Right lobe of liver (tissue), 6 donors: ENCODE measurements at regions not wholly inside any gene's neighbourhood (a gene's known extent, or its start where the extent isn't known, plus 50 kb on each side); places are given as distances from the start of the nearest gene placed in this dataset.
"Not testable (repeated sequence)": the region's sequence is repeated elsewhere in the genome, so short reads cannot be mapped to it uniquely, and the experiment has no call there.

Source experiments
- ATAC-seq, 4 donors: fragments of 200-7000 bp; cut with Tn5 transposase; one replicate each; pipeline ENCODE4 v1.9.1; 2020; ENCODE audit warnings: mild to moderate bottlenecking in 4 of 4, moderate library complexity in 4 of 4
- DNase-seq, 3 donors: peaks; one replicate each; pipeline ENCODE4 v3.0.0-alpha.2; 2020
- H3K27ac ChIP-seq, 3 donors: fragments of 200-600 bp; one replicate each; pipeline ENCODE4 v1.8.0; 2022
- H3K27me3 ChIP-seq, 2 donors: fragments of 200-600 bp; one replicate each; pipeline ENCODE4 v1.8.0; 2022
- H3K36me3 ChIP-seq, 4 donors: fragments of 200-600 bp; sonication (generic) in 1 of 4; one replicate each; pipeline versions ENCODE4 v1.5.1 to v1.8.0; 2017 to 2022; ENCODE audit warnings: control low read depth in 1 of 4
- H3K4me1 ChIP-seq, 4 donors: fragments of 200-600 bp; sonication (generic) in 1 of 4; one replicate each; pipeline versions ENCODE4 v1.5.1 to v1.8.0; 2017 to 2022; ENCODE audit warnings: control low read depth in 1 of 4
- H3K4me3 ChIP-seq, 3 donors: fragments of 200-600 bp; one replicate each; pipeline ENCODE4 v1.8.0; 2022
- H3K9me3 ChIP-seq, 4 donors: fragments of 200-600 bp; sonication (generic) in 1 of 4; one replicate each; pipeline versions ENCODE4 v1.5.1 to v1.8.0; 2017 to 2022; ENCODE audit warnings: control low read depth in 1 of 4
- CTCF ChIP-seq, 4 donors: fragments of 200-600 bp in 3 of 4; fragments of 450-650 bp in 1 of 4; IDR thresholded peaks; one replicate each; pipeline versions ENCODE4 v1.5.1 to v1.8.0; 2016 to 2022; ENCODE audit warnings: antibody characterized with exemption in 4 of 4, mild to moderate bottlenecking in 2 of 4
- POLR2A ChIP-seq: fragments of 450-650 bp; IDR thresholded peaks from one replicate; pipeline ENCODE4 v1.6.1; 2017; ENCODE audit warnings: antibody characterized with exemption, mild to moderate bottlenecking
- WGBS: methylation state at CpG from one replicate; pipeline ENCODE4 v1.1.6; 2018; ENCODE audit warnings: low coverage, low lambda C conversion rate; ENCODE audit not compliant: insufficient coverage; ENCODE audit errors: missing lambda C conversion rate; 5-methylcytosine and 5-hydroxymethylcytosine counted together
- intact Hi-C, 2 donors: fragments of 100-400 bp; cut with DNase I; formaldehyde crosslinking; loops; one replicate each; pipeline versions ENCODE4 v1.11.2 to v1.14.1; 2022
- donor health status: DM: no; HTN: yes; CAD: no.
- donor health status: DM: no; HTN: no; CAD: no.
- donor health status: DM: no; HTN: no; CAD: no.
- donor health status: DM: no; HTN: yes; CAD: no.
- donor health status: DM: no; HTN: yes; CAD: no.

- ATAC-seq (no peak), DNase-seq (no peak)
- intact Hi-C loops = no loop called here
- no peaks in the 10 kb centered on the region for H3K27me3 ChIP-seq
- H3K9me3 ChIP-seq = no peaks in the 10 kb centered on the region
- H3K4me3 ChIP-seq = no peak overlapping the region
- peaks cover 0 to 31% (median 3%) of the 10 kb centered on the region in 4 donors for H3K4me1 ChIP-seq
- no peak for TF ChIP-seq POLR2A
- WGBS = 74% methylated on average over 2 of the region's 2 CpGs
- H3K36me3 ChIP-seq = no peaks in the 10 kb centered on the region
- no peak overlapping the region for H3K27ac ChIP-seq
These were observed 421.8 kb upstream of the SLC35B3 start for GRCh38 chr6:8857160-8857559.

- Histone ChIP-seq H3K4me1 (peaks cover 0 to 29% (median 3%) of the 10 kb centered on the region in 4 donors), H3K36me3 (no peaks in the 10 kb centered on the region), H3K9me3 (no peaks in the 10 kb centered on the region), H3K4me3 (no peak overlapping the region), H3K27me3 (no peaks in the 10 kb centered on the region), H3K27ac (no peak overlapping the region)
- ATAC-seq (no peak), DNase-seq (no peak)
- intact Hi-C loops = no loop called here
- 37% methylated on average over 4 of the region's 4 CpGs for WGBS
- TF ChIP-seq POLR2A = no peak
- TF ChIP-seq CTCF (IDR thresholded peaks at IDR 0.05) = no peak
These were observed 420.1 kb upstream of the SLC35B3 start for GRCh38 chr6:8855411-8855810.

- WGBS = 35% methylated on average over 3 of the region's 3 CpGs
- ATAC-seq (peak; percentile 50 to 84 (median 70)), DNase-seq (no peak)
- Histone ChIP-seq H3K36me3 (no peaks in the 10 kb centered on the region), H3K4me1 (peaks cover 0 to 7% (median 0%) of the 10 kb centered on the region in 4 donors), H3K27ac (no peak overlapping the region), H3K9me3 (no peaks in the 10 kb centered on the region), H3K27me3 (no peaks in the 10 kb centered on the region), H3K4me3 (no peak overlapping the region)
- intact Hi-C loops = no loop called here
- TF ChIP-seq CTCF (IDR thresholded peaks at IDR 0.05) = no peak
- no peak for TF ChIP-seq POLR2A
These were observed 417.0 kb upstream of the SLC35B3 start for GRCh38 chr6:8852332-8852731.

- H3K4me3 ChIP-seq, ATAC-seq, H3K27me3 ChIP-seq, H3K4me1 ChIP-seq, H3K36me3 ChIP-seq, H3K9me3 ChIP-seq, intact Hi-C loops, DNase-seq, H3K27ac ChIP-seq: not testable (repeated sequence)
- 85% methylated on average over 6 of the region's 6 CpGs for WGBS
These were observed 411.3 kb upstream of the SLC35B3 start for GRCh38 chr6:8846680-8847079.

- no peaks in the 10 kb centered on the region for H3K36me3 ChIP-seq
- no peaks in the 10 kb centered on the region for H3K4me1 ChIP-seq
- 80% methylated on average over 5 of the region's 5 CpGs for WGBS
- no peak for DNase-seq
- no peak for ATAC-seq
- H3K9me3 ChIP-seq = no peaks in the 10 kb centered on the region
- intact Hi-C loops = no loop called here
- TF ChIP-seq POLR2A (no peak), CTCF (IDR thresholded peaks at IDR 0.05) (no peak)
- no peak overlapping the region for H3K27ac ChIP-seq
- H3K27me3 ChIP-seq = no peaks in the 10 kb centered on the region
- no peak overlapping the region for H3K4me3 ChIP-seq
These were observed 410.3 kb upstream of the SLC35B3 start for GRCh38 chr6:8845690-8846089.

- Histone ChIP-seq H3K4me3 (no peak overlapping the region), H3K4me1 (no peaks in the 10 kb centered on the region), H3K36me3 (no peaks in the 10 kb centered on the region), H3K9me3 (no peaks in the 10 kb centered on the region), H3K27ac (no peak overlapping the region), H3K27me3 (no peaks in the 10 kb centered on the region)
- intact Hi-C loops = no loop called here
- no peak for TF ChIP-seq CTCF (IDR thresholded peaks at IDR 0.05)
- TF ChIP-seq POLR2A = no peak
- ATAC-seq (no peak), DNase-seq (no peak)
These were observed 409.6 kb upstream of the SLC35B3 start for GRCh38 chr6:8844968-8845367.
